Tibial nerve (tissue), 3 donors: ENCODE measurements at regions not wholly inside any gene's neighbourhood (a gene's known extent, or its start where the extent isn't known, plus 50 kb on each side); places are given as distances from the start of the nearest gene placed in this dataset.

ENCODE experiments used
- CTCF ChIP-seq, 5 experiments: fragments of 200-600 bp in 3 of 5; fragments of 450-650 bp in 2 of 5; sonication (generic) in 3 of 5; IDR thresholded peaks; one replicate each; pipeline ENCODE4 v1.5.1; 2016 to 2019; ENCODE audit warnings: antibody characterized with exemption in 5 of 5, mild to moderate bottlenecking in 3 of 5, moderate library complexity in 2 of 5
- POLR2A ChIP-seq, 2 donors: fragments of 450-650 bp; IDR thresholded peaks; one replicate each; pipeline ENCODE4 v1.6.1; 2017; ENCODE audit warnings: antibody characterized with exemption in 2 of 2, mild to moderate bottlenecking in 2 of 2, moderate library complexity in 2 of 2

GRCh38 chr3:182233405-182233804, 521.7 kb downstream of the SOX2 start:
- TF ChIP-seq CTCF (IDR thresholded peaks at IDR 0.05) = no peak
- no peak for TF ChIP-seq POLR2A (IDR thresholded peaks at IDR 0.05)
